Heart left ventricle (tissue), 13 donors: ENCODE measurements at regions not wholly inside any gene's neighbourhood (a gene's known extent, or its start where the extent isn't known, plus 50 kb on each side); places are given as distances from the start of the nearest gene placed in this dataset.

ENCODE experiments used
- POLR2A ChIP-seq, 2 donors: fragments of 450-650 bp; IDR thresholded peaks; one replicate each; pipeline ENCODE4 v1.6.1; 2017; ENCODE audit warnings: antibody characterized with exemption in 2 of 2, mild to moderate bottlenecking in 2 of 2, moderate library complexity in 2 of 2
- TF ChIP-seq, protein P1 (sequence below), 12 donors: fragments of 200-600 bp; sonication (generic) in 4 of 12; IDR thresholded peaks; one replicate each; pipeline versions ENCODE4 v1.5.0 to v1.8.0; 2018 to 2022; ENCODE audit warnings: antibody characterized with exemption in 12 of 12, mild to moderate bottlenecking in 5 of 12
- donor health status: ischemic (EF 13 %, LVEDD 7.1; RV severe dilation, severe dysfunction).
- donor health status: DM: no; HTN: yes; CAD: no.
- donor health status: DM: no; HTN: no; CAD: no.
- donor health status: ischemic (EF 25% LVEDD 6.9; RV normal size, moderate dysfunction).
- donor health status: ischemic (EF 25% LVEDD 5.7; RV mildly dilated, moderate dysfunction).
- donor health status: ischemic (EF 35%, LVEDD 5.7; RV mildly dilated, moderate dysfunction).
- donor health status: nonischemic (EF 11% LVEDD 7.7; RV severe dilation, severe dysfunction).
- donor health status: DM: yes; HTN: yes; CAD: no.
- donor health status: PGD.
- donor health status: ischemic (EF 29% LVEDD 5.4; RV normal size, mild dysfunction).
- donor health status: nonischemic (EF 23%, LVEDD 6.1; RV moderate dilation, normal function).

DNA sequence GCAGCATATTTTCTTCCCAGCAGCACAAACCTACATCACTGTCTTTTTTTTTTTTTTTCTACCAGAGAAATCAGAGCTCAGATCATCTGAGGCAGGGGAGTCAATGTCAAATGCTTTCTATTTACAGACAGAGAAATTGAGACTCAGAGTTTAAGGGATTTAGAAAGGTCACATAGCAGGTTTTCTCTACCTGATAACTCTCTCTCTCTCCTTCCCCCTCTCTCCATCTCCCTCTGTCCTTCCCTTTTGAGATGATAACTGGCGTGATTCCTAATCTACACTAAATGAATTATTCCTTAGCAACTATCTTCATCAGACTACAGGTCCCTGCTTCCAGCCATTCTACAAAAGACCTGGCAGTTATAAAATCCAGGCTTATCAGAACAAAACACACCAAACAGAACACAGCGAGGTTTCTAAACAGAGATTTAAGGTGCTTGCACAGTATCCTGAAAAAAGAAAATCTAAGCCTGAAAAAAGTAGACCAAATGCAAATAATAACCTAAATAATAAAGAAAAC lies 161.6 kb upstream of the PKDCC start:
- TF ChIP-seq, protein P1, sequence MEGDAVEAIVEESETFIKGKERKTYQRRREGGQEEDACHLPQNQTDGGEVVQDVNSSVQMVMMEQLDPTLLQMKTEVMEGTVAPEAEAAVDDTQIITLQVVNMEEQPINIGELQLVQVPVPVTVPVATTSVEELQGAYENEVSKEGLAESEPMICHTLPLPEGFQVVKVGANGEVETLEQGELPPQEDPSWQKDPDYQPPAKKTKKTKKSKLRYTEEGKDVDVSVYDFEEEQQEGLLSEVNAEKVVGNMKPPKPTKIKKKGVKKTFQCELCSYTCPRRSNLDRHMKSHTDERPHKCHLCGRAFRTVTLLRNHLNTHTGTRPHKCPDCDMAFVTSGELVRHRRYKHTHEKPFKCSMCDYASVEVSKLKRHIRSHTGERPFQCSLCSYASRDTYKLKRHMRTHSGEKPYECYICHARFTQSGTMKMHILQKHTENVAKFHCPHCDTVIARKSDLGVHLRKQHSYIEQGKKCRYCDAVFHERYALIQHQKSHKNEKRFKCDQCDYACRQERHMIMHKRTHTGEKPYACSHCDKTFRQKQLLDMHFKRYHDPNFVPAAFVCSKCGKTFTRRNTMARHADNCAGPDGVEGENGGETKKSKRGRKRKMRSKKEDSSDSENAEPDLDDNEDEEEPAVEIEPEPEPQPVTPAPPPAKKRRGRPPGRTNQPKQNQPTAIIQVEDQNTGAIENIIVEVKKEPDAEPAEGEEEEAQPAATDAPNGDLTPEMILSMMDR (IDR thresholded peaks at IDR 0.05), result no peak
- TF ChIP-seq POLR2A (IDR thresholded peaks at IDR 0.05), result no peak
